ES-I3 (cell line): ENCODE measurements at regions not wholly inside any gene's neighbourhood (a gene's known extent, or its start where the extent isn't known, plus 50 kb on each side); places are given as distances from the start of the nearest gene placed in this dataset.

Experiments used
- H3K36me3 ChIP-seq: 2 replicates; pipeline ENCODE4 v1.6.1; 2013; ENCODE audit warnings: mild to moderate bottlenecking, low read length, control low read depth, moderate library complexity; ENCODE audit not compliant: insufficient read depth
- H3K4me1 ChIP-seq: 2 replicates; pipeline ENCODE4 v1.6.1; 2013; ENCODE audit warnings: mild to moderate bottlenecking, control low read depth, low read length; ENCODE audit not compliant: insufficient read depth
- H3K9ac ChIP-seq: 2 replicates; pipeline ENCODE4 v1.6.1; 2013; ENCODE audit warnings: low read depth, mild to moderate bottlenecking, low read length, moderate library complexity
- H3K9me3 ChIP-seq: 2 replicates; pipeline ENCODE4 v1.6.1; 2013; ENCODE audit warnings: mild to moderate bottlenecking, low read length, moderate library complexity; ENCODE audit not compliant: control insufficient read depth, insufficient read depth

GRCh38 chr13:111513766-111514609, 193.5 kb downstream of the TEX29 start:
- Histone ChIP-seq H3K9me3 (no peaks in the 10 kb centered on the region), H3K36me3 (no peaks in the 10 kb centered on the region), H3K9ac (no peak overlapping the region), H3K4me1 (0 out of 2 replicates have a peak, but pooled peaks cover 3% of the 10 kb centered on the region)

- no peak overlapping the region for H3K9ac ChIP-seq
- 0 out of 2 replicates have a peak, but pooled peaks cover under 1% of the 10 kb centered on the region for H3K4me1 ChIP-seq
- no peaks in the 10 kb centered on the region for H3K36me3 ChIP-seq
- no peaks in the 10 kb centered on the region for H3K9me3 ChIP-seq
These were observed 194.3 kb downstream of the TEX29 start for GRCh38 chr13:111514610-111515306.

GRCh38 chr13:111515307-111515617, 194.8 kb downstream of the TEX29 start:
- no peak overlapping the region for H3K9ac ChIP-seq
- no peaks in the 10 kb centered on the region for H3K9me3 ChIP-seq
- H3K36me3 ChIP-seq: no peaks in the 10 kb centered on the region
- no peaks in the 10 kb centered on the region for H3K4me1 ChIP-seq

DNA sequence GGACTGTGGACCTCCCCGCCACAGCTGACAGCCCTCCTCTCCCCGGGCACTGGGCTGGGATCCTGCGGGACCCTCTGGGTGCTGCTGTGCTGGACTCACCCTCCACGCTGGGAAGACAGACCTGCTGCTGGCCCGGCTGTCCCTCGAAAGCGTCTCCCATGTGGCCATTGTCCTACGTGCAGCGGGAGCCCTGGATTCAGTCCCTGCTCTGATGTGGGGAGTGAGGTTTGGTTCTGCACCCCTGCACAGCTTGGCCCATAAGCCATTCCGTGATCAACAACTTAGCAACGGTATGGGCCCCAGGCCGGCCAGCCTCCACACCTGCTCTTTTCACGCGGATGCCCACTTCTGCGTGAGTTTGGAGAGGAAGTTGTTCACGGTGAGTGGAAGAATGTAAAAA, 195.2 kb downstream of the TEX29 start:
- Histone ChIP-seq H3K9ac (no peak overlapping the region), H3K9me3 (no peaks in the 10 kb centered on the region), H3K36me3 (no peaks in the 10 kb centered on the region), H3K4me1 (no peaks in the 10 kb centered on the region)

- Histone ChIP-seq H3K9me3 (no peaks in the 10 kb centered on the region), H3K9ac (no peak overlapping the region), H3K36me3 (no peaks in the 10 kb centered on the region), H3K4me1 (no peaks in the 10 kb centered on the region)
These were observed 196.5 kb downstream of the TEX29 start for GRCh38 chr13:111516712-111517640.

DNA sequence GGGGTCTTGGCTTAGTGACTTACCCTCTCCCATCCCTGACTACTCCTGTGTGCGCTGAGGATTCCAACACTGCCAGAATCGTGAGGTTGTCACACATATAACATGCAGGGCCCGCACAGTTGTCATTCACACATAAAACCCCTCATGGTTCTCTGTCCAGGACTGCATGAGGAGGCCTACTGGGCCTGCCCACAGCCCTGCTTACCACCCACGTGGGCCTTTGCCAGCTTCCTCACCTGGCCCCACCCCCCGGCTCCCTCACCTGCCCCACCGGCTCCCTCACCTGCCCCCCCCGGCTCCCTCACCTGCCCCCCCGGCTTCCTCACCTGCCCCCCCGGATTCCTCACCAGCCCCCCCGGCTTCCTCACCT, 197.2 kb downstream of the TEX29 start:
- Histone ChIP-seq H3K9me3 (no peaks in the 10 kb centered on the region), H3K9ac (no peak overlapping the region), H3K4me1 (no peaks in the 10 kb centered on the region), H3K36me3 (no peaks in the 10 kb centered on the region)

- Histone ChIP-seq H3K36me3 (no peaks in the 10 kb centered on the region), H3K4me1 (no peaks in the 10 kb centered on the region)
These were observed 197.8 kb downstream of the TEX29 start for GRCh38 chr13:111518161-111518792.

GRCh38 chr13:111519041-111519440, 198.6 kb downstream of the TEX29 start:
- no peak overlapping the region for H3K9ac ChIP-seq
- no peaks in the 10 kb centered on the region for H3K9me3 ChIP-seq
- H3K4me1 ChIP-seq: no peaks in the 10 kb centered on the region
- H3K36me3 ChIP-seq: no peaks in the 10 kb centered on the region

More at GRCh38 chr13:111518161-111518792, 197.8 kb downstream of the TEX29 start:
- Histone ChIP-seq H3K9me3 (no peaks in the 10 kb centered on the region), H3K9ac (no peak overlapping the region)

- H3K4me1 ChIP-seq: no peaks in the 10 kb centered on the region
- H3K9me3 ChIP-seq: no peaks in the 10 kb centered on the region
- no peak overlapping the region for H3K9ac ChIP-seq
- no peaks in the 10 kb centered on the region for H3K36me3 ChIP-seq
These were observed 199.2 kb downstream of the TEX29 start for GRCh38 chr13:111519490-111520170.

DNA sequence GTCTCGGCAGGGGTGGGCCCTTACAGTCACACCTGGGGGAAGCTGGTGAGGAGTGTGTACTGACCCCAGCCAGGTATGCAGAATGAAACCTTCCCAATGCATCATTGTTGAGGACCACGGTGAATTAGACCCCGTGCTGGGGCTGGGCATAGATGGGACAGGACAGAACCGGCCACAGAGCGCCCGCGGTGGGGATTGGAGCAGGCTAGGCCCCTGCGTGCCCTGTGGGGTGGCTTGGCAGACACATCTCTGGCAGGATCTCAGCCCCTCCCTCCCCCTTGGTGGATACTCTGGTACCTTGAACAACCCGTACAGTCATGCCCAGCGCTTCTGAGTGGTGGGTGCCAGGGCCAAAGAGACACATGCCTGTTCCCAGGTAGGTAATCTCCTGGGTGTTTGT, 200.6 kb downstream of the TEX29 start:
- Histone ChIP-seq H3K9me3 (no peaks in the 10 kb centered on the region; the same call in 1 of the 2 replicates), H3K4me1 (no peaks in the 10 kb centered on the region), H3K36me3 (no peaks in the 10 kb centered on the region), H3K9ac (no peak overlapping the region)

GRCh38 chr13:111521691-111522229, 201.3 kb downstream of the TEX29 start:
- no peaks in the 10 kb centered on the region for H3K36me3 ChIP-seq
- no peaks in the 10 kb centered on the region for H3K4me1 ChIP-seq
- no peak overlapping the region for H3K9ac ChIP-seq
- H3K9me3 ChIP-seq: no peaks in the 10 kb centered on the region; the same call in 1 of the 2 replicates

DNA sequence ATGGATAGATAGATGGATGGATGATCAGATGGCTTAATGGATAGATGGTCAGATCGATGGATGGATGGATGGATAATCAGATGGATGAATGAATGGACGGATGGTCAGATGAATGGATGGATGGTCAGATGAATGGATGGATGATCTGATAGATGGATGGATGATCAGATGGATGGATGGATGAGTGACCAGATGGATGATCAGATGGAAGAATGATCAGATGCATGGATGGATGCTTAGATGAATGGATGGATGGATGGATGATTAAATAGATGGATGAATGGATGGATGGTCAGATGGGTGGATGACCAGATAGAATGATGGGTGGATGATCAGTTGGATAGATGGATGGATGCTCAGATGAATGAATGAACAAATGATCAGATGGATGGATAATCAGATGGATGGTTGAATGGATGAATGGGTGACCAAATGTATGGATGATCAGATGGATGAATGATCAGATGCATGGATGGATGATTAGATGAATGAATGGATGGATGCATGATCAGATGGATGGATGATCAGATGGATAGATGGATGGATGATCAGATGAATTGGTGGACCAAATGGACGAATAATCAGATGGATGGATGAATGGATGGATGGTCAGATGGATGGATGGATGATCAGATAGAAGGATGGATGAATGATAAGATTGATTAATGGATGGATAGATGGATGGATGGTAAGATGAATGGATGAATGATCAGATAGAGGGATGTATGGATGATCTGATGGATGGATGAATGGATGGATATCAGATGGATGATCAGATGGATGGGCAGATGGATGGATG, 205.1 kb downstream of the TEX29 start:
- no peaks in the 10 kb centered on the region; the same call in 1 of the 2 replicates for H3K9me3 ChIP-seq
- H3K4me1 ChIP-seq: peaks cover 6% of the 10 kb centered on the region
- H3K9ac ChIP-seq: no peak overlapping the region
- no peaks in the 10 kb centered on the region for H3K36me3 ChIP-seq

DNA sequence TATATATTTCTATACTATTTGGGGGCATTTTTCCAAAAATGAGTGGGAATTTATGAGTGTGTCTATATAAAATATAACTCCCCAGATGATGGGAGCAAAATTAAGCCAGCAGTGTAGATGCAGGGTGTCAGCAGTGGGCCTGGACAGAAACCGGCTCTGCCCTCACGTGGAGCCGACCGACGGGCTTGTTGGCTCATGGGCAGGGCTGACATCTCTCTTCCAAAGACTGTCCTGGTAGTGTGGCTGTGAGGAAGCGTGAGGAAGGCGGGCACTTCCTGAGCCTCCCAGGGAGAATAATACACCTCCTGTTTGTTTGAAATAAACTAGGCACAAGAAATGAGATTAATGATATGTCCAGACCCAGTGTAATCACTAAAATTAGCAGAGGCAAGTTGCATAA, 206.5 kb downstream of the TEX29 start:
- Histone ChIP-seq H3K4me1 (peaks cover 20% of the 10 kb centered on the region), H3K9me3 (no peaks in the 10 kb centered on the region; the same call in 1 of the 2 replicates), H3K9ac (no peak overlapping the region), H3K36me3 (no peaks in the 10 kb centered on the region)
